AG04449 (cell line): ENCODE measurements at regions not wholly inside any gene's neighbourhood (a gene's known extent, or its start where the extent isn't known, plus 50 kb on each side); places are given as distances from the start of the nearest gene placed in this dataset.
"Not testable (repeated sequence)": the region's sequence is repeated elsewhere in the genome, so short reads cannot be mapped to it uniquely, and the experiment has no call there.

Source experiments
- CTCF ChIA-PET: fragments of 350-600 bp; formaldehyde crosslinking; extraction: SDS; loops from one replicate; lab custom pipeline; 2021; ENCODE audit warnings: antibody characterized with exemption; lab: Yijun Ruan, JAX
- POLR2A ChIA-PET: fragments of 400-600, 350-600 bp; formaldehyde crosslinking; extraction: SDS; loops from one replicate; lab custom pipeline; 2020; ENCODE audit warnings: antibody characterized with exemption, inconsistent platforms; lab: Yijun Ruan, JAX
- DNase-seq: peaks from one replicate; pipeline ENCODE4 v3.0.0-alpha.2; 2010; ENCODE audit warnings: low read depth, low spot score
- H3K4me3 ChIP-seq: 2 replicates; pipeline ENCODE4 v1.5.1; 2011; ENCODE audit warnings: low read depth, mild to moderate bottlenecking, control low read depth, low read length
- TF ChIP-seq, protein P1 (sequence below): IDR thresholded peaks from one replicate; pipeline ENCODE4 v1.5.1; 2011; ENCODE audit warnings: mild to moderate bottlenecking, moderate library complexity, low read length, control low read depth, inconsistent platforms; ENCODE audit not compliant: insufficient read depth; ENCODE audit errors: missing control alignments

DNA sequence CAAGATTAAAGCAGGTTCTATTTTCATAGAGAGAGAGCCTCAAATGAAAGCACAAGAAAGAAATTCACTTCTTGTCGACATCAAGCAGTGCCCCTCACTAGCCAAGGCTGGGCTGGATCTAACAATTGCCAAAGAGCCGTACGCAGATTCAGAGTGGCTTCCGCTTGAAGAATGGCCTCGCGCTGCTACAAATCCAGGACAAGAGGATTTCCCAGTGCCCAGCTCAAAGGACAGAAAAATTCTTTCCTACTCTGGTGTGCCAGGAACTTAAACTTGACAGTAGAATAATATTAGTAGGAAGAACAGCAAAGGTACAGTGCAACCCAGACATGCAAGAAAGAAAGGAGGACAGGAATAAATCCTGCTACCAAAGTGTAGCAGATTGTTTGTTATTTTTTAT lies 56.5 kb upstream of the PPARGC1A start:
- no peak for DNase-seq
- no peak overlapping the region for H3K4me3 ChIP-seq
- TF ChIP-seq, protein P1, sequence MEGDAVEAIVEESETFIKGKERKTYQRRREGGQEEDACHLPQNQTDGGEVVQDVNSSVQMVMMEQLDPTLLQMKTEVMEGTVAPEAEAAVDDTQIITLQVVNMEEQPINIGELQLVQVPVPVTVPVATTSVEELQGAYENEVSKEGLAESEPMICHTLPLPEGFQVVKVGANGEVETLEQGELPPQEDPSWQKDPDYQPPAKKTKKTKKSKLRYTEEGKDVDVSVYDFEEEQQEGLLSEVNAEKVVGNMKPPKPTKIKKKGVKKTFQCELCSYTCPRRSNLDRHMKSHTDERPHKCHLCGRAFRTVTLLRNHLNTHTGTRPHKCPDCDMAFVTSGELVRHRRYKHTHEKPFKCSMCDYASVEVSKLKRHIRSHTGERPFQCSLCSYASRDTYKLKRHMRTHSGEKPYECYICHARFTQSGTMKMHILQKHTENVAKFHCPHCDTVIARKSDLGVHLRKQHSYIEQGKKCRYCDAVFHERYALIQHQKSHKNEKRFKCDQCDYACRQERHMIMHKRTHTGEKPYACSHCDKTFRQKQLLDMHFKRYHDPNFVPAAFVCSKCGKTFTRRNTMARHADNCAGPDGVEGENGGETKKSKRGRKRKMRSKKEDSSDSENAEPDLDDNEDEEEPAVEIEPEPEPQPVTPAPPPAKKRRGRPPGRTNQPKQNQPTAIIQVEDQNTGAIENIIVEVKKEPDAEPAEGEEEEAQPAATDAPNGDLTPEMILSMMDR = no peak
- CTCF ChIA-PET = no interaction called here
- POLR2A ChIA-PET = no interaction called here

DNA sequence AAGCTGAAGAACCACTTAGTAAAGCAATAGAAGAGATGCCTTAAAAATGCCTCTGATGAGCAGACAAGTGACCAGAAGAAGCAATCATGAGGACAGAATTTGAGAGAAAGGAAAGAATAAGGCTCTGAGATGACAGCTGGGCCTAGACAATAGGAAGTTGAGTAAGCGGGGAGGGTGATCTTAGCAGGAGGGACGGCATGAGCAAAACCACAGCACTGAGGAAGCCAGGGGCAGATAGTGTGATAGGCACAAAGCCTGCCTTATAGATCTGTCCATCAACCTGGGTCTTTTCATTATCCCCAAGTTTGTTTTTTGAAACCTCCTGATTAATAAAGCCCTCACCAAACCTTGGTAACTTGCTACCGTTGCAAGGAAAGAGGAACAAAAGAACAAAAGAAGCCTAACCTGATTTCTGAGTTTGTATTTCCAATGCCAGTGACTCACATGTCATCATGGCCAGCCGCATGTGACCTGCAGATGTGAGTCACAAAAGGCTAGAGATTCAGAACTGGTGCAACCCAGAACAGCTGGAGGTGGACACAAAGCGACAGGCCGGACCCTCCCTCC lies 55.7 kb upstream of the PPARGC1A start:
- CTCF ChIA-PET = no interaction called here
- no peak overlapping the region for H3K4me3 ChIP-seq
- DNase-seq = no peak
- TF ChIP-seq, protein P1 = no peak
- POLR2A ChIA-PET = no interaction called here

DNA sequence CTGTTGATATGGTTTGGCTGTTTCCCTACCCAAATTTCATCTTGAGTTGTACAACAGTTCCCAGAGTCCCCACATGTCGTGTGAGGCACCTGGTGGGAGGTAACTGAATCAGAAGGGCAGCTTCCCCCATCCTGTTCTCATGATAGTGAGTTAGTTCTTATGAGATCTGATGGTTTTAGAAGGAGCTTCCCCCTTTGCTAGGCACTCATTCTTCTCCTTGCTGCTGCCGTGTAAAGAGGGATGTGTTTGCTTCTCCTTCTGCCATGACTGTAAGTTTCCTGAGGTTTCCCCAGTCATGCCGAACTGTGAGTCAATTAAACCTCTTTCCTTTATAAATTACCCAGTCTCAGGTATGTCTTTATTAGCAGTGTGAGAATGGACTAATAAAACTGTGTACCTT lies 54.7 kb upstream of the PPARGC1A start:
- CTCF ChIA-PET, POLR2A ChIA-PET: not testable (repeated sequence)

DNA sequence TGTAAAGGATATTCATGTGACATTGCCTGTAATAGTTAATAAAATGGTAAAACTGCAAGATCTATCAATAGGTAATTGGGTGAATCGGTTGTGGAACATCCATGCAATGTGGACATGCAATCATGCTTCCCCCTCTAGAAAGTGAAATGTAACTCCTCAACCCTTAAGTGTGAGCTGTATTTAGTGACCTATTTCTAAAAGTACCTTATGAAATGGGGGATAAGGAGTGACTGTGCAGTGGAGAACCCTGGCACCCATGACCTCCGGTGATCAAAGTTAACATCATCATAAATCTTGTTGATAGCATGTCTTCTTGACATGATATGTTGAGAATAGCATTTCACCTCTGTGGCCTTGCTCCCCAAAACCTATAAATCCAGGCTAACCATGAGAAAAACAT lies 53.6 kb upstream of the PPARGC1A start:
- TF ChIP-seq, protein P1 = no peak
- DNase-seq = no peak
- H3K4me3 ChIP-seq = no peak overlapping the region
- CTCF ChIA-PET = no interaction called here
- POLR2A ChIA-PET = no interaction called here

More for the DNA sequence above, 54.7 kb upstream of the PPARGC1A start:
- H3K4me3 ChIP-seq, DNase-seq: not testable (repeated sequence)

DNA sequence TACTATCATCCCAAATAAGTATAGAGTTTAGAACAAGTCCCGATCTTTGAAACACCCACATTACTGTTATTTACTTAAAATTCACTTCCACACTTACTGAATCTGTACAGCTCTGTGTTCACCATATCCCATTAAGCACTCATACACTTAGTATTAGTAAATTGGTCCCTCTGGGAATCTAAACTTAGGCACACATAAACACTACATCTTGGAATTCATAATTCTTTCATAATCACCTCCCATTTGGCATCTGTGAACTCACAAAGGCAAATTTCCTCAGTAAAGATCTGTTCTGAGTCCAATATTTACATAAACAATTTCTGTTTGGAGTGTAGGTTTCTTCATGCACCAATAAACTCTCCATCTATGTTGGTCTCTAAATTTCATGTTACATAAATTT lies 52.6 kb upstream of the PPARGC1A start:
- DNase-seq = no peak
- no peak overlapping the region for H3K4me3 ChIP-seq
- TF ChIP-seq, protein P1 = no peak
- ChIA-PET POLR2A (no interaction called here), CTCF (no interaction called here)
